Psoas muscle (tissue), 7 donors: ENCODE measurements at regions not wholly inside any gene's neighbourhood (a gene's known extent, or its start where the extent isn't known, plus 50 kb on each side); places are given as distances from the start of the nearest gene placed in this dataset.

Experiments used
- ATAC-seq, 4 donors: fragments of 200-7000 bp; cut with Tn5 transposase; one replicate each; pipeline ENCODE4 v1.9.1; 2020; ENCODE audit warnings: moderate library complexity in 3 of 4, mild to moderate bottlenecking in 2 of 4
- DNase-seq, 2 donors: peaks; one replicate each; pipeline ENCODE4 v3.0.0-alpha.2; 2020
- H3K27ac ChIP-seq: fragments of 200-600 bp; one replicate; pipeline ENCODE4 v1.8.0; 2022
- H3K27me3 ChIP-seq, 3 donors: fragments of 200-600 bp in 1 of 3; one replicate each; pipeline versions ENCODE4 v1.6.1 to v1.8.0; 2013 to 2022; ENCODE audit warnings: low read length in 2 of 3, mild to moderate bottlenecking in 2 of 3, moderate library complexity in 1 of 3; ENCODE audit not compliant: insufficient read depth in 3 of 3
- H3K36me3 ChIP-seq, 2 donors: fragments of 200-600 bp in 1 of 2; one replicate each; pipeline versions ENCODE4 v1.6.1 to v1.8.0; 2013 to 2022; ENCODE audit warnings: low read depth in 1 of 2, mild to moderate bottlenecking in 1 of 2, moderate library complexity in 1 of 2; ENCODE audit not compliant: insufficient read depth in 1 of 2
- H3K4me1 ChIP-seq: fragments of 200-600 bp; one replicate; pipeline ENCODE4 v1.8.0; 2022
- H3K4me3 ChIP-seq: fragments of 200-600 bp; one replicate; pipeline ENCODE4 v1.8.0; 2022; ENCODE audit warnings: mild to moderate bottlenecking
- H3K9me3 ChIP-seq: fragments of 200-600 bp; one replicate; pipeline ENCODE4 v1.8.0; 2022
- WGBS, 3 donors: extraction: QIAGEN DNeasy Blood & Tissue Kit; methylation state at CpG; one replicate each; pipeline versions ENCODE4 v1.1.6 to v1.1.7; 2013; 5-methylcytosine and 5-hydroxymethylcytosine counted together
- intact Hi-C, 2 donors: fragments of 100-400 bp; cut with DNase I; formaldehyde crosslinking; loops; one replicate each; pipeline versions ENCODE4 v1.11.0 to v1.14.2; 2022
- TF ChIP-seq, protein P1 (sequence below): fragments of 200-600 bp; IDR thresholded peaks from one replicate; pipeline ENCODE4 v1.8.0; 2022; ENCODE audit warnings: antibody characterized with exemption
- donor health status: healthy with polysubstance abuse.
- donor health status: DM: no; HTN: no; CAD: no; lungs with moderate emphysema.
- donor health status: Bipolar disorder and iron deficiency.
- donor health status: healthy.
- donor health status: DM: yes; HTN: yes; CAD: no.
- donor health status: DM: no; HTN: no; CAD: no.
- donor health status: DM: yes; HTN: yes; CAD: no.

DNA sequence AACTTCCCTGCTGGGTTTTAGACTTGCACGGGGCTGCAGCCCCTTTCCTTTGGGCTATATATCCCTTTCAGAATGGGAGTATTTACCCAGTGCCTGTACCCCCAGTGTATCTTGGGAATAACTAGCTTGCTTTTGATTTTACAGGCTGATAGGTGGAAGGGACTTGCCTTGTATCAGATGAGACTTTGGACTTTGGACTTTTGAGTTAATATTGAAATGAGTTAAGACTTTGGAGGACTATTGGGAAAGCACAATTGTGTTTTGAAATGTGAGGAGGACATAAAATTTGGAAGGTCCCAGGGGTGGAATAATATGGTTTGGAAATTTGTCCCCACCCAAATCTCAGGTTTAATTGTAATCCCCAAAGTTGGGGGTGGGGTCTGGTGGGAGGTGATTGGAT is 393.8 kb upstream of the KIF2B start:
- 79 to 89% (median 81%) methylated on average over 1 of the region's 1 CpG for WGBS, 3 donors

DNA sequence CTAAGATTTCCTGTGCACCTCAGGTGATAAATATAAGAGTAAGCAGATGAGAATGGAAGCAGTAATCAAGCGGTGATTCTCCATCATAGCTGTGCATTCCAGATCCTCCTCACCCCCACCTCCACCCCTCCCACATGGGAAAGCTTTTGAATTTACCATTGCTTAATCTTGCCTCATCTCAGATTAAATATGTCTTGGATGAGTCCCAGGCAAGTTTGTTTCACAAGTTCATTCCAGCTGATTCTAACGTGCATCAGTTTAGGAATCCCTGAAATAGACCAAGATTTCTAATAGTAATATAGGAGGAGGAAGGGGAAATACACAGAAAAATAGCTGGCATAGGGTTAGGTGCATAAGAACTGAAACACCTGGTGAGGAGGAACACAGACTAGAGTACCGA is 396.2 kb upstream of the KIF2B start:
- WGBS, 3 donors, result 63 to 71% (median 64%) methylated on average over 3 of the region's 3 CpGs
- no peak overlapping the region for H3K27ac ChIP-seq
- DNase-seq, result no peak
- no peak for ATAC-seq
- H3K9me3 ChIP-seq, result no peaks in the 10 kb centered on the region
- H3K4me1 ChIP-seq, result no peaks in the 10 kb centered on the region
- TF ChIP-seq, protein P1, sequence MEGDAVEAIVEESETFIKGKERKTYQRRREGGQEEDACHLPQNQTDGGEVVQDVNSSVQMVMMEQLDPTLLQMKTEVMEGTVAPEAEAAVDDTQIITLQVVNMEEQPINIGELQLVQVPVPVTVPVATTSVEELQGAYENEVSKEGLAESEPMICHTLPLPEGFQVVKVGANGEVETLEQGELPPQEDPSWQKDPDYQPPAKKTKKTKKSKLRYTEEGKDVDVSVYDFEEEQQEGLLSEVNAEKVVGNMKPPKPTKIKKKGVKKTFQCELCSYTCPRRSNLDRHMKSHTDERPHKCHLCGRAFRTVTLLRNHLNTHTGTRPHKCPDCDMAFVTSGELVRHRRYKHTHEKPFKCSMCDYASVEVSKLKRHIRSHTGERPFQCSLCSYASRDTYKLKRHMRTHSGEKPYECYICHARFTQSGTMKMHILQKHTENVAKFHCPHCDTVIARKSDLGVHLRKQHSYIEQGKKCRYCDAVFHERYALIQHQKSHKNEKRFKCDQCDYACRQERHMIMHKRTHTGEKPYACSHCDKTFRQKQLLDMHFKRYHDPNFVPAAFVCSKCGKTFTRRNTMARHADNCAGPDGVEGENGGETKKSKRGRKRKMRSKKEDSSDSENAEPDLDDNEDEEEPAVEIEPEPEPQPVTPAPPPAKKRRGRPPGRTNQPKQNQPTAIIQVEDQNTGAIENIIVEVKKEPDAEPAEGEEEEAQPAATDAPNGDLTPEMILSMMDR, result no peak
- H3K27me3 ChIP-seq, result no peaks in the 10 kb centered on the region
- intact Hi-C loops, result no loop called here
- no peak overlapping the region for H3K4me3 ChIP-seq
- no peaks in the 10 kb centered on the region for H3K36me3 ChIP-seq

More for the DNA sequence above, 393.8 kb upstream of the KIF2B start:
- Histone ChIP-seq H3K36me3 (no peaks in the 10 kb centered on the region), H3K4me1 (no peaks in the 10 kb centered on the region), H3K27me3 (no peaks in the 10 kb centered on the region), H3K27ac (no peak overlapping the region), H3K4me3 (no peak overlapping the region), H3K9me3 (no peaks in the 10 kb centered on the region)
- ATAC-seq (no peak), DNase-seq (no peak)
- TF ChIP-seq, protein P1, result no peak
- intact Hi-C loops, result no loop called here

DNA sequence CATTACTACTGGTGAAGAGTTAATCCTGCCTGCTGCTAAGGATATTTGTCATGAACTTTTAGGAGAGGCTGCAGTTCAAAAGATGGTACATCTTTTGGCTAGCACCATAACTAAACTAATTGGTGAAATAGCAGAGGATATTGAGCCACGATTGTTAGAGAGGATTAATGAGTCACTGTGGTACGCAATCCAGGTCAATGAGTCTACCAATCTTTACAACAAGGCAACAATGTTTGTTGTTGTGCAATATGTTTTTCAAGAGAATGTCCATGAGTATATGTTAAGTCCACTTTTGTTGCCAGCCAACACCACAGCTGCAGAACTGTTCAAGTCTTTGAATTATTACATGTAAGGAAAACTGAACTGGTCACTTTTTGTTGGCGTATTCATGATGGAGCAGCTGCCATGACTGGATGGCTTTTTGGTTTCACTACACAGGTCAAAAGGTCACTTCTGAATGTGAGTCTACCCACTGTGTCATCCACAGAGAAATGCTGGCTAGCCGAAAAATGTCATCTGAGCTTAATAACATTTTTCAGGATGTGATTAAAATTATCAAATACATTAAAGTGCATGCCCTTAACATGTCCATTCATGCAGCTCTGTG is 402.6 kb upstream of the KIF2B start:
- no peak for DNase-seq
- H3K9me3 ChIP-seq, result no peaks in the 10 kb centered on the region
- no peaks in the 10 kb centered on the region for H3K27me3 ChIP-seq
- no peak overlapping the region for H3K27ac ChIP-seq
- TF ChIP-seq, protein P1, result no peak
- no peaks in the 10 kb centered on the region for H3K36me3 ChIP-seq
- no peak overlapping the region for H3K4me3 ChIP-seq
- intact Hi-C loops, result no loop called here
- ATAC-seq, result no peak
- WGBS, 3 donors, result 50 to 69% (median 50%) methylated on average over 4 of the region's 4 CpGs
- H3K4me1 ChIP-seq, result no peaks in the 10 kb centered on the region

DNA sequence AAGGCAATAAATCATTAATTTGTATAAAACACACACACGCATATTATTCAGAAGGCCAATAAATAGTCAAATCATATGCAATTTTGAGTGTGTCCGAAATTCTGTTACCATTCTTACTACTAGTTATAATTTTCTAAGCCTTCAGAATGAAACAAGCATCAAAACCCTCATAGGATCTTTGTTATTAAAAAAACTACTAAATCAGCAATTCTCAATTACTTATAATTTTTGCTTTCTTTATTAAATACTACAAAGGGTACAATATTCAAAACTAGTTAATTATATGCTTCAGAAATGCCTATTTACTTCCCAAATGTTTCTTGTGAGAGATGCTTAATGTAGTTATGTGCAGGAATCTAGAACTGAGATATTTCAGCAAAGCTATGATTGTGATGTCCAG is 413.1 kb upstream of the KIF2B start:
- peaks cover 5% of the 10 kb centered on the region for H3K9me3 ChIP-seq
- no peak for DNase-seq
- no peaks in the 10 kb centered on the region for H3K27me3 ChIP-seq
- no peaks in the 10 kb centered on the region for H3K36me3 ChIP-seq
- ATAC-seq, result no peak
- H3K4me3 ChIP-seq, result no peak overlapping the region
- TF ChIP-seq, protein P1, result no peak
- H3K4me1 ChIP-seq, result no peaks in the 10 kb centered on the region
- intact Hi-C loops, result no loop called here
- no peak overlapping the region for H3K27ac ChIP-seq
- 59 to 70% (median 65%) methylated on average over 2 of the region's 2 CpGs for WGBS, 3 donors

DNA sequence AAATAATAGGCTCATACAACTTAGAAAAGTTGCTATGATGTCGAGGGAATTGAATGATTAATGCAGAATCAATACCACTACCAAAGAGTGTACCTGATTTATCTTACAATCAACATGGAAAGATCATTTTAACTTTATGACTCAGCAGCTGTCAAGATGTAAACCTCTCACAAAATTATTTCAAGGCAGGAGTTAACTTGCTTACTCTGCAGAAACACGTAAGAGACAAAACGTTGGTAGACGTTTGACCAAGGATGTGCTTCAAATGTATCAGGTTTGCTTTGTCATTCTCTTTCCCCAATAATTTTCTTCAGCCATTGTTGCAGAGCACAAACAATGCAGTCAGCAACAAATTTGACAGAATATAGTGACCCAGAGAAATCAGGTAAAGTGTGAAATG is 415.8 kb upstream of the KIF2B start:
- no peaks in the 10 kb centered on the region for H3K36me3 ChIP-seq

More for the DNA sequence above, 415.8 kb upstream of the KIF2B start:
- TF ChIP-seq, protein P1, result no peak
- ATAC-seq (no peak), DNase-seq (no peak)
- Histone ChIP-seq H3K27me3 (no peaks in the 10 kb centered on the region), H3K9me3 (peaks cover 5% of the 10 kb centered on the region), H3K4me1 (no peaks in the 10 kb centered on the region), H3K27ac (no peak overlapping the region), H3K4me3 (no peak overlapping the region)
- WGBS, 3 donors, result 76 to 80% (median 78%) methylated on average over 4 of the region's 4 CpGs
- intact Hi-C loops, result no loop called here
